T-helper 2 cell treated with Interferon-gamma antibody and Interleukin-4, amounts not matched to agents 5 μg/mL and 100 μg/mL, for 36 hours (primary cell): ENCODE measurements at regions not wholly inside any gene's neighbourhood (a gene's known extent, or its start where the extent isn't known, plus 50 kb on each side); places are given as distances from the start of the nearest gene placed in this dataset.

Experiments used
- DNase-seq: peaks from one replicate; pipeline ENCODE4 v3.0.0; 2021; ENCODE audit warnings: low spot score
- H3K27ac Mint-ChIP-seq: one replicate; pipeline ENCODE4 v1.8.0; 2021; ENCODE audit warnings: mild to moderate bottlenecking, mixed read lengths
- H3K27me3 Mint-ChIP-seq: one replicate; pipeline ENCODE4 v1.8.0; 2021; ENCODE audit warnings: low read depth, mixed read lengths
- H3K36me3 Mint-ChIP-seq: one replicate; pipeline ENCODE4 v1.8.0; 2021; ENCODE audit warnings: low read depth, mixed read lengths
- H3K4me1 Mint-ChIP-seq: one replicate; pipeline ENCODE4 v1.8.0; 2021; ENCODE audit warnings: low read depth, mixed read lengths
- H3K4me3 Mint-ChIP-seq: one replicate; pipeline ENCODE4 v1.8.0; 2022; ENCODE audit warnings: mild to moderate bottlenecking, moderate library complexity, mixed read lengths
- H3K9me3 Mint-ChIP-seq: one replicate; pipeline ENCODE4 v1.8.0; 2021; ENCODE audit warnings: mixed read lengths

DNA sequence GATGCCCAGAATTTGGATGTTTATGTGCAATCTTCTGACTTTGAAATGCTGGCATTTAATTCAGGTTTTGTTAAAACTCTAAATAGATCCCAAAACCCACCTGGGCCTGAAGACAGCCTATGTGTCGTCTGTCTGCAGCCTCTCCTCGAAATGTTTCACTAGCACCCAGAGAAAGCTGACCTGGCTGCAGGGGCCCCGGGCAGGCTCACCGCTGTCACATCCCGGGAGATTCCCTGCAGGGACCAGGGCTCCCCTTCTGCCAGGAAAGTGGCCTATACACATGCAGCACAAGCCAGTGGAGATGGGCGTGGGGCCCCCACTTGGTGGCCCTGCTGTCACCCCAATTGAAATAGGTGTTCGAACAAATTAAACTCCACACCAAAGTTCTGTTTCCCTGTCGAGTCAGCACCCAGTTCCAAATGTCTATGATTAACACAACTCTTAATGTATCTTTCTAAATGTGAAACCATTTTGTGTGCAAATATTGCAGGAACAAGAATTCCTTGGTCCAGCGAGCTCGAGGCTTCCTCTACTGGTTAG lies 145.8 kb upstream of the ZNF507 start:
- no peaks in the 10 kb centered on the region for H3K9me3 Mint-ChIP-seq
- H3K4me3 Mint-ChIP-seq = no peak overlapping the region
- H3K36me3 Mint-ChIP-seq = no peaks in the 10 kb centered on the region
- no peak overlapping the region for H3K27ac Mint-ChIP-seq
- H3K4me1 Mint-ChIP-seq = peaks cover 4% of the 10 kb centered on the region
- no peak for DNase-seq
- H3K27me3 Mint-ChIP-seq = no peaks in the 10 kb centered on the region

DNA sequence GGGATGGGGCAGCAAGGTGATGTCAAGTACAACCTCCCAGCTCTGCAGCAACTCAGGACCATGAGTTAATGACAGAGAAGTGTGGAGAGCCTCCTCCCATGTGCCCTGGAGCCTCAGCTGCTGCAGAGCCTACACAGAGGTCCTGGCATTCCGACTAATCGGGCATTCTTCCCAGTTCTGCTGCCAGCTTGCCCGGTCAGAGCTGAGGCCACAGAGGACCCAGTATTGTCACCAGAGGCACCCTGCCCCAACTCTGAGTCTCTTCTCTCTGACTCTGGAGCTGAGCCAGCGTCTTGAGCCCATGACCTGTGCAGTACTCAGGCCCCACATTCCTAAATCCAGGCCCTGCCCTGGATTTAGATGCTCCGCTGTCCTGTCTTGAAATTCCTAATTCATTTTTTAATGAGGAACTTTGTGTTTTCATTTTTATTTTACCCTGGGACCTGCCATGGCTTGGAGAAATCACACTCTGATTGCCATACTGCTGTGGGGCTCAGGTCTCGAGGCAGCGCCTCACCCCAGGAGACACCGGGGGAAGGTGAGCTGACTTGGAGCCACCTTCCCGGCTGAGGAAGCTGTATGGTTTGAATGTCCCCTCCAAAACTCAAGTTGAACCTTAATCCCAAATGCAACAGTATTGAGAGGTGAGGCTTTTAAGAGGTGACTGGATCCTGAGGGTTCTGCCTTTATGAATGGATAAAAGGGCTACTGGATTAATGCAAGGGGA lies 144.9 kb upstream of the ZNF507 start:
- no peaks in the 10 kb centered on the region for H3K36me3 Mint-ChIP-seq
- H3K4me1 Mint-ChIP-seq = peaks cover 4% of the 10 kb centered on the region
- DNase-seq = no peak
- H3K4me3 Mint-ChIP-seq = no peak overlapping the region
- no peak overlapping the region for H3K27ac Mint-ChIP-seq
- H3K9me3 Mint-ChIP-seq = no peaks in the 10 kb centered on the region
- no peaks in the 10 kb centered on the region for H3K27me3 Mint-ChIP-seq

DNA sequence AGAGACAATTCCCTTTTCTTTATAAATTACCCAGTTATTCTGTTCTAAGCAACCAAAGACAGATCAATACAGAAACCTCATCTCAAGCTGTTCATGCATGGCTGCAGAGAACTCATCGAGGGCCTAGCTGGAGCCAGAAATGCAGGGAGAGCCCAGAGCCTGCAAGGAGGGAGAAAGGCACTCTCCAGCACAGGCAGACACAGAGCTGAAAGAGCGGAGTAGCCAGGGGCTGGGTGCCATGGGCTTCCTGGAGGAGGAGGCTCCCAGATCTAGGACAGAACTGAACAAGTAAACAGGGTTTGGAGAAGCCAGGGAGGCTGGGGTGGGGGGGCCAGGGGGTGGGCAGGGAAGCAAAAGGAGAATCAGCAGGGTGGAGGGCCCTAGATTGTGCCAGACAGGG lies 144.2 kb upstream of the ZNF507 start:
- peaks cover 4% of the 10 kb centered on the region for H3K4me1 Mint-ChIP-seq
- no peak overlapping the region for H3K27ac Mint-ChIP-seq
- no peaks in the 10 kb centered on the region for H3K9me3 Mint-ChIP-seq
- no peaks in the 10 kb centered on the region for H3K36me3 Mint-ChIP-seq
- no peak for DNase-seq
- no peak overlapping the region for H3K4me3 Mint-ChIP-seq
- H3K27me3 Mint-ChIP-seq = no peaks in the 10 kb centered on the region

DNA sequence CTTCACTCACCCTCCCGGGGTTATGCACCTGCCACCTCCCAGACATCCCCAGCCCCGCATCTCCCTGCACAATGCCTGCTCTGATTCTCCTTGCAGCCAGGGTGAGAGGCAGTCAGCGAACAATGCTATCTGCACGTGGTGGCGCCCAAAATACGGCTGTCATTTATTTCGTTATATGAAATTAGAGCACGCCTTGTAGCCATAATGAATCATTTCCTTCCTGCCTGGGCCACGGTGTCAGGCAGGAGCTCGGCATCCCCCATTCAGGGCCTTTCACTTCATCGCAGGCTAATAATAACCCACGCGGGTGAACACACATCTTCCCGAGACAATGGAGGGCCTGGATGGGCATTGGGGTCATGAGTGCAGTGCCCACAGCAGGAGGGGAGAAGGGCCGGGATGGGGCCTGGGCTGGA lies 143.8 kb upstream of the ZNF507 start:
- Mint-ChIP-seq H3K27ac (peak overlapping the region; percentile 45), H3K4me3 (no peak overlapping the region), H3K4me1 (peaks cover 4% of the 10 kb centered on the region), H3K9me3 (no peaks in the 10 kb centered on the region), H3K36me3 (no peaks in the 10 kb centered on the region), H3K27me3 (no peaks in the 10 kb centered on the region)
- DNase-seq = no peak

DNA sequence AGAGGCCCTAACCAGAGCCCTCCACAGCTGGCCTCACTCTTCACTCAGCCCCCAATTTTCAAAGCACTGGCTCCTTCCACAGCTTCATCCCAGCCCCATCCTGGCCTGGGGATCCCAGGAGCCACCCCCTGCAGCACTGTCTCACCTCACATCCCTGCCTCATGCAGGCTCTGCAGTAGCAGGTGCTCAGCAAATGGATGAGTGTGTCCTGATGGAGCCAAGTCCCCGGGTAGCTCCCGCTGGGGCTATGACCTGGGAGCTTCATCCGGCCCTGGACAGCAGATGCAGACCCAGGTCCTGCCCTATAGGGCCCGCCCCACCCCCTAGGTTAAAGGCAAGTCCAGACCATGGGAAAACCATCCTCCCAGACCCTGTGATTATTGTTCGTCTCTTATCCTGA lies 143.2 kb upstream of the ZNF507 start:
- Mint-ChIP-seq H3K36me3 (no peaks in the 10 kb centered on the region), H3K27me3 (no peaks in the 10 kb centered on the region), H3K9me3 (no peaks in the 10 kb centered on the region), H3K4me1 (peaks cover 4% of the 10 kb centered on the region), H3K4me3 (no peak overlapping the region), H3K27ac (no peak overlapping the region)
- no peak for DNase-seq

DNA sequence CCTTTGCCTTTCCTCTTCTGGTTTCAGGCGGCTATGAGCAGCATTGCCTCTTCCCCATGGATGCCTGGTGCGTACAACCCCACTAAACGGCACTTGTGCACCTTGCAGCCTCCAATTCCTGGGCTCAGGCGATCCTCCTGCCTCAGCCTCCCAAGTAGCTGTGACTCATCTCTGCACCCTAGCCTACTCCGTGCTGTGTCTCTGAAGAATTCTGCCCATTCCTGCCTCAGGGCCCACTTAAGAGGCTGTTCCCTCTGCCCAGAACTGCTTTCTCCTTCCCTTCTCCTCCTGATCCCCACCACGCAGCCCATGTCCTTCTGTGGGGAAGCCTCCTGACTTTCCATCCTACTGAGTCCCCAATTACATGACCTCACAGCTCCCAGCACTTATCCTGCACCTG lies 142.2 kb upstream of the ZNF507 start:
- Mint-ChIP-seq H3K27me3 (no peaks in the 10 kb centered on the region), H3K4me3 (no peak overlapping the region), H3K36me3 (no peaks in the 10 kb centered on the region), H3K9me3 (no peaks in the 10 kb centered on the region), H3K27ac (no peak overlapping the region), H3K4me1 (peaks cover 4% of the 10 kb centered on the region)
- DNase-seq = no peak

DNA sequence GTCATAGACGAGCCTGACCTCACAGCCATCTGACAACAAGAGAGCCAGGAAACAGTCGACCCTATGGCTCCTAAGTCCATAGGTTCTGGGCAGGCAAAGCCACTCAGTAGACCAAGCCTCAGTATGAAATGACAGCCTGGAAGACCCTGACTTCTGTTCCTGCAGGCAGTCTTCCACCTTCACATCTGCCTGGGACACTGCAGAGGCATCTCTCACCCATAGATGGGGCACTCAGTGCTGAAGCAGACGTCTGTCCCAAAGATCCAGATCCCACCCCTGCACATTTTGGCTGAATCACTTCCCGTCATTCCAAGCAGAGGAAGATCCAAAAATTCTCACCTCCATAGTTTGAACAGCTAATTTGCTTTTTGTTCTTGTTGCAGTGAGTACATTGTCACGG lies 139.3 kb upstream of the ZNF507 start:
- H3K9me3 Mint-ChIP-seq = no peaks in the 10 kb centered on the region
- no peaks in the 10 kb centered on the region for H3K36me3 Mint-ChIP-seq
- peaks cover 2% of the 10 kb centered on the region for H3K4me1 Mint-ChIP-seq
- no peak overlapping the region for H3K27ac Mint-ChIP-seq
- no peaks in the 10 kb centered on the region for H3K27me3 Mint-ChIP-seq
- DNase-seq = no peak
- H3K4me3 Mint-ChIP-seq = no peak overlapping the region

DNA sequence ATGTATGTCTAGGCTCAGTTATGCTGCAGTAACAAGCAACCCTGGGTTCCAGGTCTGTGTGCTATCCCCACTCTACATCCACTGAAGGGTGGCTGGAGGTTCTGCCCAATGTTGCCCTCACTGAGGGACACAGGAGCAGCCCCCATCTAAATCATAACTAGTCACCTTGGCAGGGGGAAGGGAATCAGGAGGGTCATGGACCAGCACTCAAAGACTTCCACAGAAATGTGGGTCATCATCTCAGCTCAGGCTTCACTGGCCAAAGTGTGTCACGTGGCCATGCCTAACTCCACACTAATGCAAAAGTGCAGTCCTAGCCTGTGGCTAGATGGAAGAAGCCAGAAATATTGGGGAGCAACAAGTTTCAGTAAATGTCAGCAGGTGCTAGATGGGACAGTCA lies 137.3 kb upstream of the ZNF507 start:
- Mint-ChIP-seq H3K9me3 (no peaks in the 10 kb centered on the region), H3K4me3 (no peak overlapping the region), H3K36me3 (no peaks in the 10 kb centered on the region), H3K27ac (no peak overlapping the region), H3K4me1 (no peaks in the 10 kb centered on the region), H3K27me3 (peaks cover 3% of the 10 kb centered on the region)
- no peak for DNase-seq

DNA sequence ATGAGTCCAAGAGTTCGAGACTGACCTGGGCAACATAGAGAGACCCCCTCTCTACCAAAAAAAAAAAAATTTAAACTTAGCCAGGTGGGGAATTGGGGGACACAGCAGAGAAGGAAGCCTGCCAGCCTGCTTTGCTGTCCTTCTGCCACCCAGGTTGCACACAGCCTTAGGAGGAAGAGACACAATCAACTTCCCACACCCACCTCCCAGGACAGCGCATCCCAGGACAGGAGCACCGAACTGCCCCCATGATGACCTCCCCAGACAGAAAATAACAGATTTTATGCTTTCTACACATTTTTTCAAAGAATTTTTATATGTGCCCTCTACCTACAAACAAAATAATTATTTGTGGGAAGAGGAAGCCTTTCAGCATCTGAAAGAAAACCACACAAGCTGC lies 126.0 kb upstream of the ZNF507 start:
- Mint-ChIP-seq H3K4me3 (no peak overlapping the region), H3K4me1 (peaks cover 7% of the 10 kb centered on the region), H3K27ac (no peak overlapping the region), H3K9me3 (no peaks in the 10 kb centered on the region), H3K27me3 (peaks cover 16% of the 10 kb centered on the region), H3K36me3 (no peaks in the 10 kb centered on the region)
- no peak for DNase-seq

DNA sequence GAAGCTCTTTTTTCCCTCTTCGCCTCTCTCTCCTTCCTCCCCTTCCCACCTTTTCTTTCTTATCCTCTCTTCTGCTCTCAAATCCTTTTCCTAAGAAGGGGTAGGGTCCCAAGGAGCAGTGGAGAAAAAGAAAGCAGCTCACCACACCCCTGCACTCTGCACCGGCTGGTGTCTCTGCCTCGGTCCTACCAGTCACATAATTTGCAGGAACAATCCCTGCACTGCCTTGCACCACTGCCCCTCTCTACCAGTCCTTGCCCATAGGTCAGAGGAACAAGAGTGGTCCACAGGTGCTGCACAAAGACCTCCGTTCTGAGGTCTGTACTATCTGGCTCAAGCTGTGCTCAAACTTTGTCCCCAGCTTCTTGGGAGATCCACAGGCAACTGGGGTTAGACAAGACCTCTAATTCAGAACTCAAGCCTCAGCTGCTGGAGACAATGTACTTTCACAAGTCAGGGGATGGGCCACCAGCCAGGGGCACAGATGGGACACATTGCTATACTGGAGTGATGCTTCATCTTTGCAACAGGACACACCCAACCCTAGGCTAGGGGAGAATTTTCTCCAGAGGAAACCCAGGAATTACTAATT lies 125.4 kb upstream of the ZNF507 start:
- H3K27me3 Mint-ChIP-seq = peaks cover 21% of the 10 kb centered on the region

DNA sequence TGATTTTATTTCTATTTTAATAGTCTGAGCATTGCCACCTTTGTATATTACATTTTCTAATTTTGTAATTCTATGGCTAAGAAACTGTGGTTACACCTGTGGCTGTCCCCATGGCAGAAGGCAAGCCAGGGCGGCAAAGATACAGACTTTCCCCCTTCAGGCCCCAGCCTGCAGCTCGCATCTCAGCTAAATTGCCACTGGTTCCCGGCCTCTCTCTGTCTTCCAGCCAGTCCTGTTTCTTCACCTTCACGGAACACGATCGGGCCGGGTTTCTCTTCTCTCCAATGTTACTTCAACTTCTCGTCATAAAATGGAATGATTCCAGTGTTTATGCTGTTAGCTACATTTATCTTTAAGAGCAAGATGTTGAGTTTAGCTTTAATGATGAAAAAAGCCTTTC lies 124.5 kb upstream of the ZNF507 start:
- no peak for DNase-seq
- Mint-ChIP-seq H3K4me1 (peaks cover 8% of the 10 kb centered on the region), H3K9me3 (no peaks in the 10 kb centered on the region), H3K27me3 (peaks cover 28% of the 10 kb centered on the region), H3K27ac (no peak overlapping the region), H3K4me3 (no peak overlapping the region), H3K36me3 (no peaks in the 10 kb centered on the region)

More for the DNA sequence above, 125.4 kb upstream of the ZNF507 start:
- Mint-ChIP-seq H3K9me3 (no peaks in the 10 kb centered on the region), H3K4me1 (peaks cover 8% of the 10 kb centered on the region), H3K4me3 (no peak overlapping the region), H3K27ac (no peak overlapping the region), H3K36me3 (no peaks in the 10 kb centered on the region)
- no peak for DNase-seq

DNA sequence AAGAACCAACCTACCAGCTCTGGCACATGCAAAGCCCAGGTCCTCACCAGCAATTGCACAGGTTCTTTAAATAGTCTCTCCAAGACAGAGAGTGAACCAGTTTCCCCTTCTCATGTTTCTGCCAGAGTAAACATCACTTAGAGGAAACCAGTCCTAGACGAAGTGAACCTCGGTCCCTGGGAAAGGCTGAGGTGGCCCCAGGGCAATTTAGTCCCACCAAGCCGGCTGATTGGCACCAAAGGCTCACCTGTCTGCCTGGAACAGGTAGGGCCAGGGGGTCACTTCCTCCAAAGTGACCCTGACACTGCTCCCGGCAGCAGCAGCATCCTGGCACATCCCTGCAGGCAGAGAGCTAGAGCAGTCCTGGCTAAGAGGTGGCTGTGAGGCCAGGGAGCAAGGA lies 122.9 kb upstream of the ZNF507 start:
- Mint-ChIP-seq H3K36me3 (no peaks in the 10 kb centered on the region), H3K4me1 (peaks cover 8% of the 10 kb centered on the region), H3K9me3 (no peaks in the 10 kb centered on the region), H3K27ac (no peak overlapping the region), H3K4me3 (no peak overlapping the region), H3K27me3 (peaks cover 28% of the 10 kb centered on the region)
- no peak for DNase-seq

DNA sequence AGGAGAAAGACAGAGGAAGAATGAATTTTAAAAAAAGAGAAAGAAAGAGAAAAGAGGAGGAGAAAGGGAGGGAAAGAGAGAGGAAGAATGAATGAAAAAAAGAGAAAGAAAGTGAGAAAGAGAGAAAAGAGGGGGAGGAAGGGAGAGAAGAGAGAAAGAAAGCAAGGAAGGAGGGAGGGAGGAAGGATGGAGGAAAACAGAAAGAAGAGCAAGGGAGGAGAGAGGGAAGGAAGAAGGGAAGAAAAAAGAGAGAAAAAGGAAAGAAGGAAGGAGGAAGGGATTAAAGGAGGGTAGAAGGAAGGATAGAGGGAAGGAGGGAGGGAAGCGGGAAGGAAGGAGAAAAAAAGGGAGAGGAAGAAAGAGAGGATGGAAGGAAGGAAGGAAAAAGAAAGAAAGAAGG lies 122.3 kb upstream of the ZNF507 start:
- Mint-ChIP-seq H3K4me3 (no peak overlapping the region), H3K27ac (no peak overlapping the region), H3K36me3 (no peaks in the 10 kb centered on the region), H3K4me1 (peaks cover 8% of the 10 kb centered on the region), H3K27me3 (peaks cover 28% of the 10 kb centered on the region), H3K9me3 (no peaks in the 10 kb centered on the region)
- no peak for DNase-seq

DNA sequence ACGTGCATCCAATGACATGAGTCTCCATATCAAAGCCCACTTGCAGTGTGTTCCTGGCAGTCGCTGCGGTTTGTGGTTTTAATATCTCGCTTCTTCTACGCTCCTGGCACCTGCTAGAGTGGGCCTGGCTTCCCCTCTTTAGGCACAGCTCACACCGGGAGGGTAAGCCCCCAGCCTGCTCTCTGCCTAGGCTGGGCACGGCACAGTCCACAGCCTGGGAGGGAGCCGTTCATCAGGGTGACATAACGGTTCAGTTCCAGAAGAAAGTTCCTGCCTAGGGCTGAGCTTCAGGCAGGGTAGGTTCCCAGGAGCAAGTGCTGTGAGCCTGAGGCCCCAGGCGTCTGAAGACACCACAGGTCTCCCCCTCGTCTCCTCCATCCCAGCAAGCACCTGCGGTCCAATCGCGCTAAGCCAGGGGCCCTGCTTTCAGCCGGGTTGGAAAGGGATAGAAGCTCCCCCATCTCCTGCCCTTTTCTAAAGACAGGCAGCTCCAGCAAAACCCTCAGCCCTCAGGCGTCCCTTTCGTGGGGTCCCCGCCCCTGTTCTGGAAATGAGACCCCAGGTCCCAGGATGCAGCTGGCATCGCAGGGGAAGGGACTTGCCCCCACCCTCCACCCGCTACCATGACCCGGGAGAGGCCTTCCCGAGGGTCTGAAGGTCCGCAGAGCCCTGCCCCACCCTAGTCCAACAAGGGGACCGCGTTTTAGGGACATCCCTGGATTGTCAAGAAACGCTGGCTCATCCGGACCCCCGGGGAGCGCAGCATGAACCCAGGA lies 121.6 kb upstream of the ZNF507 start:
- Mint-ChIP-seq H3K36me3 (no peaks in the 10 kb centered on the region), H3K4me3 (no peak overlapping the region), H3K4me1 (peaks cover 8% of the 10 kb centered on the region), H3K9me3 (no peaks in the 10 kb centered on the region), H3K27ac (no peak overlapping the region), H3K27me3 (peaks cover 28% of the 10 kb centered on the region)
- no peak for DNase-seq
